HG02870 (cell line): ENCODE measurements at regions not wholly inside any gene's neighbourhood (a gene's known extent, or its start where the extent isn't known, plus 50 kb on each side); places are given as distances from the start of the nearest gene placed in this dataset.

ENCODE experiments used
- ATAC-seq: cut with Tn5 transposase; IDR thresholded peaks from one replicate; pipeline ENCODE4 v1.9.1; 2021; ENCODE audit warnings: mild to moderate bottlenecking, moderate library complexity; ENCODE audit not compliant: unreplicated experiment

DNA sequence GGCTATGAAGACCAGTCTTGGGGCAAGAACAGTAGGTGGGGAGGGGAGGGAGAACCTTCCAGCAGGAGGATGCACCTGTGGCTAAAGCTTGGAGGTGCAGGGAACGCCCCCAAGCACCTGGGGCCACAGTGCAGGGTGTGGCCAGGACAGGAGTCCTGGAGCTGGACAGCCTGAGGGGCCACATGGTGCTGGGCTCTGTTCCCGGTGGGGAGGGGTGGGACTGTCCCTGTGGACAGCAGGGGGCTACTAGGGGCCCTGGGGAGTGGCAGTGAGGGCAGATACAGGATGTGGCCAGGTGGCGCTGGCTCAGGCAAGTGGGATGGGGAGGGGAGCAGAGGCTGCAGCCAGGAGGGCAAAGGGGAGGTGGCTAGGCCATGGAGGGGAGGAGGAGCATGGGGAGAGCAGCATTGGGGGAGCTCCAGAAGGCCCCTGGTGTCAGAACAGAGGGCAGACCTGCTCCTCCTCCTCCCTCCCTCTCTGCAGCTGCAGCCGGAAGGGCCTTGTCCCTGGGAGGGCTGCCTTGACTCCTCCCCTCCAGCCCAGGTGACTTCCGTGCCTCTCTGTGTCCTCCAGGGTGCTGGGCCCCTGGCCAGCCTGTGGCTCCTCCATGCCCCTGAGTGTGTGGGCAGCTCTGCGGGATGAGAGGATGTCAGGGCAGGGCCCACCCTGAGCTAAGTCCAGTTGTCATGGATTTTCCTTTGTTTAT is 68.4 kb upstream of the DLK1 start:
- no peak for ATAC-seq

DNA sequence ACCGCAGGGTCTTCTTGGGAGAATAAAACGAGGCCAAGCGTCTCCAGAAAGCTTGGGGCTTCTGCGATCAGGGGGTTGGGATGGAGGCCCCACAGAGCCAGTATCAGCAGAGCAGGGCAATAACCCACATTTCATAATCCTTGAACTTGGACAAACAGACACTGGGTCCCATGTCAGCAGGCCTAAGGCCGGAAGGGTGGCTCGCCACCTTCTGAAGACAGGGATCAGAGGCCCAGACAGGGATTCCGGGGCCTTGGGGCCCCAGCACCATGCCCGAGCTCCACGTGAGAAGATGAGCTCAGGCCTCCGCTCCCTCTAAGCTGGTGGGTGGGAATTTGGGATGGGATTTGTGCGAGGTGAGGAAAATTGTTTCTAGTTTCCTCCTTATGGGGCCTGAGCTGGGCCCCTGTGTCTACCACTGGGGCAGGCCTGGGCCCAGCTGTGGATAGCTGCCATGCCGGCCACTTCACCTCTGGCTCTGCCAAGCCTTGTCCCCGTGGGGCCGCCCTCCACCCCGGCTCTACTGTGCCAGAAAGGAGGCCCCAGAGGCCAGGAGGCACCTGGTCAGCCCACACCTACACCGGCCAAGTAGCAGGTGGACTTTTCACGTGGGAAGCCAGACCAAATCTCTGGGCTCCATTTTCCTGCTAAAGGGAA is 67.2 kb upstream of the DLK1 start:
- ATAC-seq: no peak

DNA sequence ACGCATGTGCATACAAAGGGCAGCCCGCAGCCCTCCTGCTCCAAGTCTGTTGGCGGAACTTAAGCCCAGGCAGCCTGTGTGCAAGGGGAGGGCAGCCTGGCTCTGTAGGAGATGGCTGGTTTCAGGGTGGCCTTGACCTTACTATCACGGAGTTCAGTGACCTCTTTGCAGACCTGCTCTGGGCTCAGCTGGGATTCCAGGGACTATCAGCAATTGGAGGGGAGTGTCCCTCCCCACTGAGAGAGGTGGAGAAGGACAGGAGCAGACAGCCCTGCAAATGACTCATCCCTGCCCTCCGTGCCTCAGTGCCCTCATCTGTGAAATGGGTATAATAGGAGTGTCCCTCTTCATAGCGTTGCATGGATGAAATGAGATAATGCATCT is 66.2 kb upstream of the DLK1 start:
- ATAC-seq: no peak

DNA sequence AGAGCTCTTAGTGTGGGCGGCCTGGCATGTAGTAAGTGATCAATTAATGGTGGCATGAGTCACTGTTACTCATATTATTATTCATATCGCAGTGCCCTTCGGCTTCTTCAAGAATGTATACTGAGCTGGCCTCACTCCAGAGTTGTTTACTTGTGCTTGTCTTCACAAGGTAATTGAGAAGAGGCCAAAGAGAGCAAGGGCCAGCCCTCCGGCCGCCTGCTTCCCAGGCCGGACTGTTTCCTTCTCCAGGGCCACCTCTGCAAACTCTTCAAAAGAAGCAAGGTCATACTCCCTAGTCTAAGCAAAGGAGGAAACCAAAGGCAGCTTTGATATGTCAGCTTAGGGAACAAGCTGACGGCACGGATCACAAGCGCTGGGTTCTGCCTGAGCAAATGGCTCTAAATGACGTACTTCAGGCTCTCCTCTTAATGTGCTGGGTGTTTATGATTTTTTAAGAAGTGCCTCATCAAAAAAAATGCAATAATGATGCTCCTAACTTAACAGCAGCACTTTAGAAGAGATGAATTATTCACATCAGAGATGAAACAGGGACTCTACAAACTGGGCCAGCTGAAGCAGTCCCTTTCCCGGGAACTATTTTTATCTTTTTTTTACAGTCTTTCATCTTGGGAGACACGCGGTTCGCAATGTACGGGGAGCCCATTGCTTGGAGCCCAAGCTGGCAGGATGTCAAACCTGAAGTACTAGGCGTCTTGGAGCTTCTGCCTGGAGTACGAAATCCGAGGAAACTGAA is 65.6 kb upstream of the DLK1 start:
- ATAC-seq: no peak

DNA sequence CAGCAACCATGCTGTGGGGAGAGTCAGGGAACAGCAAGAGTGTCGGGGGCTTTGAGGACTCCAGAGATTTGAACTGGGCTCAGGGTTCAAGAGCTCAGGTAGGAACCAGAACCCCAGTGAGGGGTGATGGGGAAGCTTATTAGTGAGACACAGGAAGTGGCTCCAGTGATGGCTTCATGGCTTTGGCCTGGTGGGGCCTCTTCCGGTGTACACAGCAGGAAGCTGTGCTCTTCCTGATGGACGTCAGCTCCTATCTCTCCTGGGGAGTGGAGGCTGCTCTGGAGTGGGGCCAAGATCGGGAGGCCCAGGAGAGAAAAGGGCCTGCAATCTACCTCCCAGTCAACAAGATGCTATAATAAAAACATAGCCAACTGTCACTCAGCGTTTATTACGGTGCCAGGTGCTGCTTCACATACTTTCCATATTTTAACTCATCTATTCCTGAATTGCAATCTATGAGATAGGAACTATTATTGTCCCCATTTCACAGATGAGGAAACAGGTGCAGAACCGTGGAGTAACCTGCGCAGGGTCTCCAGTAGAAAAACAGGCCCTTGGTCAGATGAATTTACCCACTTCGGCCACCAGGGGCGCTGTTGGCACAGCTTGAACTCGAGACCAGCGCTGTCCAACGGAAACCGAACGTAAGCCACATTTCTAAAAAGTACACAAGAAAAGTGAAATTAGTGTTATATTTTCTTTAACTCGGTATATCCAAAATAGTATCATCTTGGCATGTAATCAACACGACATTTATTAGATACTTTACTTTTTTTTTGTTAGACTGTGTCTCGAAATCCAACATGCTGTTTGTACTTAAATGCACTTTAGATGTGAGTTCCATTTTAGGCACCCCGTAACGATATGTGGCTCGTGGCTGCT is 63.6 kb upstream of the DLK1 start:
- no peak for ATAC-seq

DNA sequence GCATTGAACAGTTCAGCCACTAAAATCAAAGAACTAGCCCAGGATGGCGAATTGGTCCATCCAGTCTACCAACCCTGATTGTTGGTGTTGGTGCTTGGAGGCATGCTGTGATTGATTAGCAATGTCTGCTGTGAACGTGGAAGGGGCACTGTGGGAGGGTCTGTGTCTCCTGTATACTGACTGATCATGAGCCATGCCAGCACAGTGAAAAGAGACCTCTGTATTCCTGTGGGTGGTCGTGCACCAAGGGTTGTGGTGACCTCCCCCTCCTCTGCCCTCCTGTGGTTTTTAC is 63.0 kb upstream of the DLK1 start:
- no peak for ATAC-seq

DNA sequence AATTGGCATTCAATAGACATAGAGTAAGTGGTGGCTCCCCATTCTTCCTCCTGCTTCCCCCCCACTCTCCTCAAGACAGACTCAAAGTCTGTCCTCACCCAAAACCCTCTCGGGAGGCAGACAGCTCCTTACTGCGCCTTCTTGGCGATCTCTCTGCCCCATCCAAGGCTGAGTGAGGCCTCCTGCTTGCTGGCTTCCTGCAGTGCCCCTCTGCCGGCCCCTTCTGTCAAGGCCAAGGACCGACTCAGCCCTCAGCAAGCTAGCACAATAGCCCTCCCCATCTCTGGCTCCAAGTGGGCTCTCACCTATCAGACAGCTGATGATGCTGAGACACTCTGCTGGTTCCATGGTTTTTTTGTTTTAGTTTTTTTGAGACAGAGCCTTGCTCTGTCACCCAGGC is 62.5 kb upstream of the DLK1 start:
- ATAC-seq: no peak

DNA sequence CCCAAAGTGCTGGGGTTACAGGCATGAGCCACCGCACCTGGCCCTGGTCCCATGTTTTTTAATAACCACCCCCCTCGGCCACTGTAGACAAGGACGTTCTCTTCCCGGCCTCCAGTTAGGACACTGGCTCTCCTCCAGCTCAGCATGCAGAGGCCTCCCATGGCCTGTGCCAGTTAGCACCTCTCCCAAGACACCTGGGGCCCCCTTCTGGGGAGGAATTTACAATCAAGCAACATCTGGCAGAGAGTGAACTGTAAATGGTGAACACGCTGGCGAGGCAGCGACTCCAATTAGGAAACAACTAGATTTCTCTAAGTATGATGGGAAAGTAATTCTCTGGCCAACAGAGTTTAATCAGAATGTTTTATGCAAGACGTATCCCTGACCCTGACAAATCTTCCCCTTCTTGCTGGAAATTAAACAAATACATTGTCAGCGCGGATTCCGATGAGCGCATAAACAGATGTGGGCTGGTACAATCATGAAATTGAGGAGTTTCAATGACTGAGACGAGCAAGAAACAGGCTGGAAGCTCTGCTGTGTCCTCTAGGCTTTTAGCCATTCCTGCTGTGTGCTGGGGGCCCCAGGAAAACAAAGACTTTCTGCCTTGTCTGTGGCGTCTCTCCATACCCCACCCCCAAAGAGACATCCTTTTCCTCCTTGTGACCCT is 61.7 kb upstream of the DLK1 start:
- ATAC-seq: no peak

DNA sequence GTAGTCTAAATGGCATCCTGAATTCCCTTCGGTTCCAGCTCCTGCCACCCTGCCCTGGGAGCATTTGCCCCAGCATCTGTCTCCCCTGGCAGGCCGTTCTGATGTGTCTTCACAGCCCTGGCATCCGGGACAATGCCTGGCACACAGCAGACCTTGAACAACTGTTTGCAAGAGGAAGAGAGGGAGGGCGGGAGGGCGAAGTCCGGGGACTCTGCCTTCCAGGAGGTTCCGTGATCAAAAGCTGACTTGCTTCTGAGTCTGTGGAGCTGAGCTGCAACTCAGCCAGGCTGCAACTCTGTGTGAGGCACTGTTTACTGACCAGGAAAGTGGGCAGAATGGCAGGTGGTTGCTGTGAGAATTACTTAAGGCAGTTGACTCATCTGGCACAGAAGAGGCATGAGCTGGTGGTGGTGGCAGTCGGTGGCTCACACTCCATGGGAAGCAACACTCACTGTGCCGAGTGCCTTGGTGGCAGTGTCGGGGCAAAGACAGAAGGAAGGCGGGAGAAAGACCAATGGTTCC is 61.1 kb upstream of the DLK1 start:
- no peak for ATAC-seq

DNA sequence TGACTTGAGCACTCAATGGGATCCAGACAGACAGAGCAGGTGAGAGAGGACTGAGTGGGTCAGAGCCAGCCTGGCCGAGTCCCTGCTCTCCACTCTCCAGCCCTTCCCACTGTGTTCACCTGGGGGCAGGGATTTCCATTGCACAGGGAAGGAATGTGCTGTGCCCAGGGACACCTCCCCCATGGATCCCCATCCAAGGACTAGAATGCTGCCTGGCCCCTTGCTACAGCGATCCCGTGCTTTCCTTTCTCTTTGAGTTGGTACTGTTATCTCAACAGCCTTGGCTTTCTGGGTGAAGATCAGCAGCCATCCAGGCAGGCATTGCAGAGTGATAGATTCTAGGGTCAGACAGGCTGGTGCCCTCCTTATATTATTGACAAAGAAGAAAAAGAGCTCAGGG is 60.3 kb upstream of the DLK1 start:
- no peak for ATAC-seq

DNA sequence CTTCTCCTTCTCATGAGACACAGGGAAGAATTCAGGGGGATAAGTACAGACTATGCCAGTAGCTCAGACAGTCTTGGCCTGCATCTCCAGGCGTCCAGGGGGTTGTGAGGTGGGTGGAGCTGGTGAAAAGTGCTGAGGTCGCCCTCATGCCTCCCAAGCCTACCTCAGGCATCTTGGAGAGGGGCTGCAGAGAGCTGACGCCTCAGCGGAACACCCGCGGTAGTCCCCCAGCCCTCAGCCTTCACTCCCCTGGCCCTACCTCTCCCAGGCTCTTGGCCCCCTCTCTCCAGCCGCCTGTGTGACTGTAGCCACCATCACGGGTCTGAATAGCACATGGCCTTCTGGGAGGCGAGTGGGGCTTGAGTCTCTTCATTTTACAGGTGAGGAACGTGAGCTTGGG is 59.8 kb upstream of the DLK1 start:
- ATAC-seq: no peak

DNA sequence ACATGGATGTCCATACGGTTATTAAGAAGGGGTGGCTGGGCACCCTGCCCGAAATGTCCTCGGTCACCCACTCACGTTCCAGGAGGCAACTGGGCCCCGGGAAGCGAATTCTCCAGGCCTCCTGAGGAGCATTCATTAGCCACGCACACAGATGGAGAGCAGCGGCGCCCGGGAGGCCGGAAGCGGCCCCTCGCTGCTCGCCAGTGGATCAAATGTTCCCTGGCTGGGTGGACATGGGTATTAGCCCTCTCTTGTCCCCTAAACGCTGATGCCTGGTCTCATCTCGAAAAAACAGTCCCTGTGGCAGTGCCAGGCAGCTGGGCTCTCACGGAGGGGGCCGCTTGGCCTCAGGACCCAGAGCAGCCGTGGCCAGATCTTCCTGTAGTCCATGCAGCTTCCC is 59.0 kb upstream of the DLK1 start:
- no peak for ATAC-seq

DNA sequence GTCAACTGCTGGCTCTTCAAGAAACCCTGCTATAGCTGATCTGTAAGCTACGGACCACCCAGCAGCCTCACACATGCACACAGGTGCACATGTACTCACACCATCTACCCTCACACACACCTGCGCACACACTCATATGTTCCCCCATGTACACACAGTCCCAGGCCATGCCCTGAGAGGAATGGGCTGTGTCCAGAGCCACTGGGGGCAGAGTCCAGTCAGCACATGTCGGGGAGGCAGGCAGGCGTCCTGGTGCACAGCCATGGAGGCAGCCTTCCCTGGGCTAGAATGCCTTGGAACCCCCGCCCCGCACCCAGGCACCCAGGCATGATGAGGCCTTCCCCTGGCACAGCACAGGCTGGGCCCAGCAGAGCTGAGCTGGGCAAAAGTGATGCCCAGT is 58.3 kb upstream of the DLK1 start:
- no peak for ATAC-seq

DNA sequence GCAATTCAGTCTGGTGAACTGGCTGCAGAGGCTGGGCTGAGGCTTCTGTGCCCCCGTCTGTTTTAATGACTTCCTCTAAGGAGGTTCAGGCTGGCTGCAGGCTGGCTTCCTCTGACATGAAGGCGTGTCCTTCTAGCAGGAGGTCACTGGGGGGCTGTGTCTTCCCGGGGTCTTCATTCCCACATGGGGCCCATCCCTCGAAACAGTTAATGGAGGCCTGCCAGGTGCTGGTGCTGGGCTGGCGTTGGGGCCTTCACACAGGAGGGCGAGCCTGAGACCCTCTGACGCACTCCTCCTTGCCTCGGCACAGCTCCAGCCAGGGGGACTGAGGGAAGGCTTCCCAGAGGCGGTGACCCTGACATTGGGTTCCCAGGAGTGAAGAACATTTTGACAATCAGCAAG is 57.7 kb upstream of the DLK1 start:
- ATAC-seq: no peak

DNA sequence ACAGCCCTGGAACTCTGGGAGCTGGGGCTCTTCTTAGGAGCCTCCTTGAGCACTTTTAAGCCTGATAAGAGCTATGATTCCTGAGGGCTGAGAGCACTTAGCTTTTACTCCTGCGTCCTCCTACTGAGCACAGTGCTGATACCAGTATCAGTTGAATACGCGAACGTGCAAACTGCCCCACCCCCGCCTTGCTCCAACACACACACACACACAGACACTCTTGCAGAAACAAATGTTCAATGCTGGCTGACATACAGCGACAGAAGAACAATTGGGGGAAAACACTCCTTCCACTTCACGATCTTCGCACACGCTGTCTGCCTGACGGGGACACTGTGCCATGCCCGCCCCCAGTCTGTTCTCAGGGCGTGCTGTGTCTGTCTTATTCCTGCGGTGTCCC is 57.2 kb upstream of the DLK1 start:
- ATAC-seq: no peak

DNA sequence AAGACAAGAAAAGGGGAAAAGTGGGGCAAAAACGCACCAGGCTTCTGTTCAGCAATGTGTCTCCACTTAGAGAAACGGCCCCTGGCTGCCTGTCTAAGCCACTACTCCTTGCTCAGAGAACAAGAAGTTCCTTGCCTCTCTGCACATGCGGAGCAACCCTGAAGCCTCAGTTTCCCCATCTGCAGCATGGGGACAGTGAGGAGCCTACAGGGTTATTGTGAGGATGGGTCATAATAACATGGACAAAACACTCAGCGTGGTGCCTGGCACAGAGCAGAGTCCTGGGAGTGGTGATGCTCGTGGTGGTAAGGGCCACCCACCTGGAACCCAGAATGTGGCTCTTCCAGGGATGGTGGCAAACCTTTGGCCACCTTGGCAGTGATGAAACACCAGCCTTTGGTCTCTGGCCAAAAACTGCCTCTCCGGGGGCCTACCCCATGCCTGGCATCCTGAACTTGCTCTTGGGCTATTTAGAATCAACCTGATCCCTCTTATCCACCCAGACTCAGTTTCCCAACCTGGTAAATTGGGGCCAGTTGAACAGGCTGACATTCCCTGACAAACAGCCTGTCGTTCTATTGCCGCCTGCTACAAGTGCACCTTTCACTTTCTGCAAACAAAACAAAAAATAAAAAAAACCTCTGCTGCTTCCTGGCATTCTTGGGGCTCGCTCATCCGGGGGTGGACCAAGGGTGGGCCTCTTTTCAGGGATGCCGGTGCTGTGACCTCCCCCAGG is 56.5 kb upstream of the DLK1 start:
- no peak for ATAC-seq

DNA sequence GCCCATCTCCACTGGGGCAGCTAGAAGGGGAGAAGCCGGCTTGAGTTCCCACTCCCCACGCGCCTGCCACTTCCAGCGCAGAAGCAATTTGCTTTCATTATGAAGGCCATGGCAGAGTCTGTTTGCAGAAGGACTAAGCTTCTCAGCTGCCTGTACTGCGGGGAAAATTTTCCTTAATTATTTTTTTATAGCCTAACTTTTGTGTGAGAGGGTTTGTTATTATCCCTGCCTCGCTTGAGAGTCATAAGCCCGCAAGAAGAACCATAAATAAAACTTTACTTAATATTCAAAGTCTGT is 56.0 kb upstream of the DLK1 start:
- no peak for ATAC-seq

DNA sequence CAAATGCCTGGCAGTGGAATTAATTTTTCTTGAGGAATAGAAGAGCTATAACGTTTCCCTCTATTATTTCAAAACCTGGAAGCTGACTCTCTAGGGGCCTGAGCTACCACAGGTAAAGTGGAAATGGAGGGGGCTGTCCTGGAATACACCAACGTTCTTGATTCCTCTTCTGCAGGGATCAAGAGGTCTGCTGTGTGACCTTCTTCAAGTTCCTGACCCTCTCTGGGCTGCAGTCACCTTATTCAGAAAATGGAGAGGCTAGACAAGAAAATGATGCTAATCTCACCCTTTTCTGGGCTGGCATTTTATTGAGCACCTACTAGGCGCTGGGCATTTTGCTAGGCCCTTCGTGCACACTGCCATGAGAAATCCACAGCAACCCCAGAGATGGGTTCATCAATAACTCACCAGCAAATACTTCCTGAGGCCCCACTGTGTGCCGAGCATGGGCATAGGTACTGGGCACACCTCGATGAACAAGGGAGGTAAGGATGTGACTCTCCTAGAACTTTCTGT is 55.2 kb upstream of the DLK1 start:
- ATAC-seq: no peak

DNA sequence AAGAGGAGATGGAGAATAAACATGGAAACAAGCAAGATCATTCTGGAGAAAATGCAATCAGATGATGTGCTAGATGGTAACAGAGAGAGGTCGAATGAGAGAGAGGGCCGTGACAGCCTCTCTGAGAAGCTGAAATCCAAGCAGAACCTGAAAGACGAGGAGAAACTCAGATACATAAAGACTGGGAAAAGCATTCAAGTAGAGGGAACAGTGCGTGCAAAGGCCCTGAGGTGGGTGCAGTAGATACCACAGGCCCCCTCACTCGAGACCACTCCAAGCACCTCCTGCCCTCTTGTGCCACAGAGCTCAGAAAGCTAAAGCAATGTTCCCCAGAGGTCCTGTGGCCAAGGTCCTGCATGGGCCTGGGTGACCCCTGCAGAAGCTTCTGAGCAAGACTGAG is 54.8 kb upstream of the DLK1 start:
- no peak for ATAC-seq
